ENCODE measurements at regions not wholly inside any gene's neighbourhood (a gene's known extent, or its start where the extent isn't known, plus 50 kb on each side); places are given as distances from the start of the nearest gene placed in this dataset.

DNA sequence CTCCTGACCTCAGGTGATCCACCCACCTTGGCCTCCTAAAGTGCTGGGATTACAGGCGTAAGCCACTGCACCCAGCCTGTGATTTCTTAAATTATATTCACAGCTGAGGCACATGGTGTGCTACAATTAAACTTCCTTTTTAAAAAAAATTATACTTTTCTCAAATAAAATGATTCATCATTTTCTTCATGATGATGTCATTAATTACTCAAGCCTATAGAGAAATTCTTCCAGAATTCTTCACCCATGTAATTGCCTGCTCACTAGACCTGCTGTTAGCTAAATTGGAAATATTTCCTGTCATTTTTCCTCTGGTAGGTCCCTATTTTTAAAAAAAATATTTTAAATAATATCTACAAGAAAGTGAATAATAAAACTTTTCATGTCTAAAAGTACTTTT, 440.0 kb upstream of the ANO3 start:
- TF ChIP-seq, protein P1, sequence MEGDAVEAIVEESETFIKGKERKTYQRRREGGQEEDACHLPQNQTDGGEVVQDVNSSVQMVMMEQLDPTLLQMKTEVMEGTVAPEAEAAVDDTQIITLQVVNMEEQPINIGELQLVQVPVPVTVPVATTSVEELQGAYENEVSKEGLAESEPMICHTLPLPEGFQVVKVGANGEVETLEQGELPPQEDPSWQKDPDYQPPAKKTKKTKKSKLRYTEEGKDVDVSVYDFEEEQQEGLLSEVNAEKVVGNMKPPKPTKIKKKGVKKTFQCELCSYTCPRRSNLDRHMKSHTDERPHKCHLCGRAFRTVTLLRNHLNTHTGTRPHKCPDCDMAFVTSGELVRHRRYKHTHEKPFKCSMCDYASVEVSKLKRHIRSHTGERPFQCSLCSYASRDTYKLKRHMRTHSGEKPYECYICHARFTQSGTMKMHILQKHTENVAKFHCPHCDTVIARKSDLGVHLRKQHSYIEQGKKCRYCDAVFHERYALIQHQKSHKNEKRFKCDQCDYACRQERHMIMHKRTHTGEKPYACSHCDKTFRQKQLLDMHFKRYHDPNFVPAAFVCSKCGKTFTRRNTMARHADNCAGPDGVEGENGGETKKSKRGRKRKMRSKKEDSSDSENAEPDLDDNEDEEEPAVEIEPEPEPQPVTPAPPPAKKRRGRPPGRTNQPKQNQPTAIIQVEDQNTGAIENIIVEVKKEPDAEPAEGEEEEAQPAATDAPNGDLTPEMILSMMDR (IDR thresholded peaks at IDR 0.05): no peak
- TF ChIP-seq POLR2A (IDR thresholded peaks at IDR 0.05): no peak
